GM12878 (cell line): ENCODE measurements at regions not wholly inside any gene's neighbourhood (a gene's known extent, or its start where the extent isn't known, plus 50 kb on each side); places are given as distances from the start of the nearest gene placed in this dataset.

Experiments used
- ATAC-seq: fragments of 200-7000 bp; cut with Tn5 transposase; 3 replicates; pipeline ENCODE4 v1.9.1; 2020; ENCODE audit warnings: mild to moderate bottlenecking, moderate library complexity
- BruUV-seq: library from RNA; stranded (reverse); fragments of 400-500 nt; replicated peaks from 2 replicates; lab custom pipeline; 2021; lab: Mats Ljungman, UMichigan
- CTCF ChIA-PET: fragments of 300-600 bp; sonication (Branson Sonifier 250); formaldehyde crosslinking; extraction: SDS; loops from one replicate; lab custom pipeline; 2021; ENCODE audit warnings: inconsistent platforms; lab: Yijun Ruan, JAX
- POLR2A ChIA-PET: fragments of 350-600 bp; formaldehyde crosslinking; extraction: SDS; loops from one replicate; lab custom pipeline; 2021; ENCODE audit warnings: inconsistent platforms; lab: Charles Lee
- RAD21 ChIA-PET: fragments of 300-600 bp; sonication (Branson Sonifier 250); formaldehyde crosslinking; loops from one replicate; lab custom pipeline; 2023; ENCODE audit warnings: antibody characterized with exemption; ENCODE audit not compliant: unreplicated experiment; lab: Charles Lee
- SMC1A ChIA-PET: fragments of 300-600 bp; sonication (Branson Sonifier 250); formaldehyde crosslinking; loops from one replicate; lab custom pipeline; 2023; ENCODE audit not compliant: unreplicated experiment, uncharacterized antibody; lab: Charles Lee
- DNase-seq: peaks from one replicate; pipeline ENCODE4 v3.0.0-alpha.2; 2011; ENCODE audit warnings: low read depth, low spot score
- FAIRE-seq: peaks from 3 replicates; lab custom pipeline; 2011; peaks lifted over from hg19 to GRCh38; lab: Jason Lieb, UNC
- H2AFZ ChIP-seq: 2 replicates; pipeline ENCODE4 v1.6.0; 2011; ENCODE audit warnings: low read depth, low read length, control low read depth; ENCODE audit not compliant: control insufficient read depth
- H3K27ac ChIP-seq: 2 replicates; pipeline ENCODE4 v1.5.1; 2011; ENCODE audit warnings: control low read depth; ENCODE audit not compliant: control insufficient read depth, insufficient read depth
- H3K27me3 ChIP-seq, 2 experiments: replicated peaks in 1 of 2; 2 replicates each; pipeline versions ENCODE4 v1.6.0 to v1.6.1; 2011; ENCODE audit warnings: low read length in 1 of 2; ENCODE audit not compliant: control insufficient read depth in 2 of 2, insufficient read depth in 2 of 2
- H3K36me3 ChIP-seq, 2 experiments: 2 replicates each; pipeline ENCODE4 v1.5.1; 2011; ENCODE audit warnings: low read length in 1 of 2; ENCODE audit not compliant: control insufficient read depth in 2 of 2, insufficient read depth in 2 of 2
- H3K4me1 ChIP-seq: 2 replicates; pipeline ENCODE4 v1.6.1; 2011; ENCODE audit warnings: mild to moderate bottlenecking, low read length, moderate library complexity, mixed read lengths; ENCODE audit not compliant: control insufficient read depth, insufficient read depth
- H3K4me2 ChIP-seq: 2 replicates; pipeline ENCODE4 v1.6.0; 2011; ENCODE audit warnings: control low read depth; ENCODE audit not compliant: control insufficient read depth, insufficient read depth
- H3K4me3 ChIP-seq: fragments of 200-600 bp; sonication (generic); 2 replicates; pipeline ENCODE4 v1.5.1; 2016
- H3K79me2 ChIP-seq: 2 replicates; pipeline ENCODE4 v1.6.0; 2011; ENCODE audit warnings: low read length; ENCODE audit not compliant: control insufficient read depth, insufficient read depth
- H3K9ac ChIP-seq: 2 replicates; pipeline ENCODE4 v1.8.0; 2011; ENCODE audit warnings: low read length, control low read depth, mixed read lengths; ENCODE audit not compliant: control insufficient read depth, insufficient read depth
- H3K9me3 ChIP-seq: replicated peaks from 3 replicates; pipeline ENCODE4 v1.5.1; 2011; ENCODE audit warnings: mild to moderate bottlenecking, low read length; ENCODE audit not compliant: control insufficient read depth, insufficient read depth
- H4K20me1 ChIP-seq: 2 replicates; pipeline ENCODE4 v1.6.0; 2011; ENCODE audit not compliant: control insufficient read depth, insufficient read depth
- ATF7 ChIP-seq: fragments of 450-650 bp; IDR thresholded peaks from 2 replicates; pipeline ENCODE4 v1.6.1; 2016; ENCODE audit warnings: low read depth, mild to moderate bottlenecking
- CHD2 ChIP-seq: IDR thresholded peaks from 2 replicates; pipeline ENCODE4 v1.6.1; 2011; ENCODE audit warnings: low read depth, low read length, improper control_type of control experiment, borderline replicate concordance
- GABPA ChIP-seq: IDR thresholded peaks from 2 replicates; pipeline ENCODE4 v1.6.1; 2014; ENCODE audit warnings: antibody characterized with exemption, low read depth, mild to moderate bottlenecking, inconsistent platforms
- MAX ChIP-seq: IDR thresholded peaks from 2 replicates; pipeline ENCODE4 v1.6.1; 2012; ENCODE audit warnings: low read depth, low read length, improper control_type of control experiment
- NKRF ChIP-seq: fragments of 450-650 bp; conservative IDR thresholded peaks from 2 replicates; pipeline ENCODE4 v1.6.1; 2017; ENCODE audit warnings: mild to moderate bottlenecking, moderate library complexity
- NRF1 ChIP-seq: conservative IDR thresholded peaks from 2 replicates; pipeline ENCODE4 v1.6.1; 2011; ENCODE audit warnings: mild to moderate bottlenecking, low read depth, low read length, improper control_type of control experiment
- POLR2AphosphoS2 ChIP-seq: IDR thresholded peaks from 2 replicates; pipeline ENCODE4 v1.6.1; 2011; ENCODE audit warnings: low read depth, mild to moderate bottlenecking, low read length, improper control_type of control experiment, moderate library complexity
- SMARCA5 ChIP-seq: fragments of 450-650 bp; IDR thresholded peaks from 2 replicates; pipeline ENCODE4 v1.6.1; 2017; ENCODE audit warnings: mild to moderate bottlenecking
- SMC3 ChIP-seq: IDR thresholded peaks from 2 replicates; pipeline ENCODE4 v1.6.1; 2011; ENCODE audit warnings: low read length, improper control_type of control experiment, borderline replicate concordance
- SP1 ChIP-seq: IDR thresholded peaks from one replicate; pipeline ENCODE4 v1.6.1; 2011; ENCODE audit warnings: low read depth, low read length
- WRNIP1 ChIP-seq: IDR thresholded peaks from 2 replicates; pipeline ENCODE4 v1.6.1; 2011; ENCODE audit warnings: low read depth, low read length, improper control_type of control experiment, borderline replicate concordance
- ZNF217 ChIP-seq: fragments of 450-650 bp; IDR thresholded peaks from 2 replicates; pipeline ENCODE4 v1.6.1; 2017; ENCODE audit warnings: antibody characterized with exemption, mild to moderate bottlenecking
- ZNF24 ChIP-seq: fragments of 450-650 bp; IDR thresholded peaks from 2 replicates; pipeline ENCODE4 v1.6.1; 2017; ENCODE audit warnings: antibody characterized with exemption, mild to moderate bottlenecking
- WGBS: methylation state at CpG from one replicate; pipeline ENCODE4 v1.1.6; 2016; ENCODE audit warnings: low lambda C conversion rate; ENCODE audit not compliant: insufficient replicate concordance, insufficient coverage; ENCODE audit errors: missing lambda C conversion rate; 5-methylcytosine and 5-hydroxymethylcytosine counted together
- in situ Hi-C: fragments of 300-500 bp; cut with MboI; formaldehyde crosslinking; loops from 9 replicates; pipeline ENCODE4 v1.14.3; 2018; ENCODE audit warnings: mixed read lengths
- intact Hi-C: fragments of 100-400 bp; cut with micrococcal nuclease; formaldehyde crosslinking; loops from one replicate; pipeline ENCODE4 v1.14.2; 2022; ENCODE audit not compliant: unreplicated experiment
- TF ChIP-seq, protein P1 (sequence below): IDR thresholded peaks from 2 replicates; pipeline ENCODE4 v1.6.1; 2012; ENCODE audit warnings: low read depth, low read length, improper control_type of control experiment
- TF ChIP-seq, protein P2 (sequence below): fragments of 450-650 bp; IDR thresholded peaks from 2 replicates; pipeline ENCODE4 v1.6.1; 2017; ENCODE audit warnings: mild to moderate bottlenecking, moderate library complexity

DNA sequence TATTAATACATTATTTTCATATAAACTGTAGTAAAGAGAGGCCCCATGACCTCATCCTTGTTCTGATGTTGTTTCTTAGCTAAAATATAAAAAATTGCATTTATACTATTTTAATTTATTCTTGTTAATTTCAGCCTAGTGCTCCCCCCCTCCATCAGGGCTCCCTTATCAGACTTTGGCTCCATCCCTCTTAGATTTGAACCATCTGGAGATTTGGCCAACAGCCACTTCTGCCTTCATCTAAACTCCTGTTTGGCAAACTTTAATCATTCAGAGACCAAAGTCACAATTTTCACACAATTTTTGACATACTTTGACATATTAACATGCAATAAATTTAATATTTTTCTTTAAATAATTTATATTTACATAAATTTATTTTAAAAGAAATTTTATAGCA is 569.3 kb downstream of the TDRD15 start (continued):
- no peak for TF ChIP-seq SMARCA5
- TF ChIP-seq, protein P1, sequence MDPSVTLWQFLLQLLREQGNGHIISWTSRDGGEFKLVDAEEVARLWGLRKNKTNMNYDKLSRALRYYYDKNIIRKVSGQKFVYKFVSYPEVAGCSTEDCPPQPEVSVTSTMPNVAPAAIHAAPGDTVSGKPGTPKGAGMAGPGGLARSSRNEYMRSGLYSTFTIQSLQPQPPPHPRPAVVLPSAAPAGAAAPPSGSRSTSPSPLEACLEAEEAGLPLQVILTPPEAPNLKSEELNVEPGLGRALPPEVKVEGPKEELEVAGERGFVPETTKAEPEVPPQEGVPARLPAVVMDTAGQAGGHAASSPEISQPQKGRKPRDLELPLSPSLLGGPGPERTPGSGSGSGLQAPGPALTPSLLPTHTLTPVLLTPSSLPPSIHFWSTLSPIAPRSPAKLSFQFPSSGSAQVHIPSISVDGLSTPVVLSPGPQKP, result no peak
- TF ChIP-seq SMC3, result no peak
- no peak for TF ChIP-seq ATF7
- no peak for TF ChIP-seq NKRF
- no peak for TF ChIP-seq CHD2

DNA sequence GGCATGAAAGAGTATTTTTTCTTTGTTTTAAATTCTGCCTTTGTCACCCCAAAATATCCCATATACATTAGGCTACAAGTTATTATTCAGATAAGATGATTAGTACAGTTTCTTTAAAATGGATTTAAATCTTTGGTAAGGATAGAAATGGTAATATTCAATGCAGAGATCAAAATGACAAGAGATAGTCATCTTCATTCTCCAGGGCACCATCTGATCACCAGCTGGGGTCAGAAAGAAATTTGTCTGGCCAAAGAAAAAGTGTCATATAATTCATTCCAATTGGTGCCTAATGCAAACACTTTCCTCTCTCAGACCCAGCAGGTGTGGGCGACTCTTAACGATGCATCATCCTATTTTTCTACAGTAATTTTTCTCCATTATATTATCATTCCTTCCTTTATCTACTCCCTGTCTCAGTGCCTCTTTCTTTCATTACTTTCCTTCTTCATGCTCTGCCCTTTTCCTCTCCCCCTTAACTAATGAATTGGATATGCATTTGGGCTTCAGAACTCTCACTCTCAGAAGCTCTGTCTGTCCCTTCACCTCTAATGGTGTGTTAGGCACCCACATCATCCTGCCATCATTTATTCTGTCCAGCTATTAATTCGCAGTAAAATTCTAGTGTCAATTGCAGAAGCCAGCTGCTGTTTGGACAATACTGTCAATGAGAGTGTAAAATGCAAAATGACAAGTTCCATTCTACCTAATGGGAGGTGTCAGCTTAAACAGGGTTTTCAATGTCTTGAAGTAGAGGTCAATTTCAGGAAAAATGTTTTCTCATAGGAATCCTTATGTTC is 570.5 kb downstream of the TDRD15 start:
- SMC1A ChIA-PET, result interaction anchor here (0.7 kb wide), 1 partner anchor 1133 kb away, joined by 3 read pairs; no protein-coding TSS in a partner anchor
- TF ChIP-seq ZNF24 (no peak), NRF1 (no peak), MAX (no peak), ZNF217 (no peak), SP1 (no peak), WRNIP1 (no peak), POLR2AphosphoS2 (no peak), GABPA (no peak)
- TF ChIP-seq, protein P2, sequence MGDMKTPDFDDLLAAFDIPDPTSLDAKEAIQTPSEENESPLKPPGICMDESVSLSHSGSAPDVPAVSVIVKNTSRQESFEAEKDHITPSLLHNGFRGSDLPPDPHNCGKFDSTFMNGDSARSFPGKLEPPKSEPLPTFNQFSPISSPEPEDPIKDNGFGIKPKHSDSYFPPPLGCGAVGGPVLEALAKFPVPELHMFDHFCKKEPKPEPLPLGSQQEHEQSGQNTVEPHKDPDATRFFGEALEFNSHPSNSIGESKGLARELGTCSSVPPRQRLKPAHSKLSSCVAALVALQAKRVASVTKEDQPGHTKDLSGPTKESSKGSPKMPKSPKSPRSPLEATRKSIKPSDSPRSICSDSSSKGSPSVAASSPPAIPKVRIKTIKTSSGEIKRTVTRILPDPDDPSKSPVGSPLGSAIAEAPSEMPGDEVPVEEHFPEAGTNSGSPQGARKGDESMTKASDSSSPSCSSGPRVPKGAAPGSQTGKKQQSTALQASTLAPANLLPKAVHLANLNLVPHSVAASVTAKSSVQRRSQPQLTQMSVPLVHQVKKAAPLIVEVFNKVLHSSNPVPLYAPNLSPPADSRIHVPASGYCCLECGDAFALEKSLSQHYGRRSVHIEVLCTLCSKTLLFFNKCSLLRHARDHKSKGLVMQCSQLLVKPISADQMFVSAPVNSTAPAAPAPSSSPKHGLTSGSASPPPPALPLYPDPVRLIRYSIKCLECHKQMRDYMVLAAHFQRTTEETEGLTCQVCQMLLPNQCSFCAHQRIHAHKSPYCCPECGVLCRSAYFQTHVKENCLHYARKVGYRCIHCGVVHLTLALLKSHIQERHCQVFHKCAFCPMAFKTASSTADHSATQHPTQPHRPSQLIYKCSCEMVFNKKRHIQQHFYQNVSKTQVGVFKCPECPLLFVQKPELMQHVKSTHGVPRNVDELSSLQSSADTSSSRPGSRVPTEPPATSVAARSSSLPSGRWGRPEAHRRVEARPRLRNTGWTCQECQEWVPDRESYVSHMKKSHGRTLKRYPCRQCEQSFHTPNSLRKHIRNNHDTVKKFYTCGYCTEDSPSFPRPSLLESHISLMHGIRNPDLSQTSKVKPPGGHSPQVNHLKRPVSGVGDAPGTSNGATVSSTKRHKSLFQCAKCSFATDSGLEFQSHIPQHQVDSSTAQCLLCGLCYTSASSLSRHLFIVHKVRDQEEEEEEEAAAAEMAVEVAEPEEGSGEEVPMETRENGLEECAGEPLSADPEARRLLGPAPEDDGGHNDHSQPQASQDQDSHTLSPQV, result no peak
- no peak overlapping the region for H2AFZ ChIP-seq
- no peak overlapping the region for H3K4me3 ChIP-seq
- DNase-seq, result no peak
- no peaks in the 10 kb centered on the region for H3K36me3 ChIP-seq
- no peak for ATAC-seq
- no peaks in the 10 kb centered on the region for H3K79me2 ChIP-seq
- RAD21 ChIA-PET, result interaction anchor here (0.6 kb wide), 1 partner anchor 225 kb away, joined by 3 read pairs; no protein-coding TSS in a partner anchor
- POLR2A ChIA-PET, result no interaction called here
- no peaks in the 10 kb centered on the region for H3K4me1 ChIP-seq
- H3K9me3 ChIP-seq, result no peaks in the 10 kb centered on the region
- no peaks in the 10 kb centered on the region for H3K27me3 ChIP-seq
- no peaks in the 10 kb centered on the region for H4K20me1 ChIP-seq
- in situ Hi-C loops, result no loop called here
- H3K9ac ChIP-seq, result no peak overlapping the region
- intact Hi-C loops, result no loop called here
- CTCF ChIA-PET, result interaction anchor here (0.5 kb wide), 1 partner anchor 80 kb away, joined by 3 read pairs; no protein-coding TSS in a partner anchor
- 19% methylated on average over 3 of the region's 3 CpGs for WGBS
- no peak overlapping the region for H3K4me2 ChIP-seq
- H3K27ac ChIP-seq, result no peak overlapping the region
- no TSS peak for BruUV-seq
- FAIRE-seq, result no peak
